ENCODE measurements at regions not wholly inside any gene's neighbourhood (a gene's known extent, or its start where the extent isn't known, plus 50 kb on each side); places are given as distances from the start of the nearest gene placed in this dataset.

- H3K36me3 ChIP-seq (ENCODE audit: insufficient read depth, low read length): no peaks in the 10 kb centered on the region
- H3K9me3 ChIP-seq (ENCODE audit: insufficient read depth, low read length, severe bottlenecking): no peaks in the 10 kb centered on the region
- H4K20me1 ChIP-seq (ENCODE audit: insufficient read depth, low read length): no peaks in the 10 kb centered on the region
- no peaks in the 10 kb centered on the region for H3K79me2 ChIP-seq (ENCODE audit: insufficient read depth, low read length)
- TF ChIP-seq CTCF (IDR thresholded peaks at IDR 0.05; ENCODE audit: borderline replicate concordance, extremely low read depth, low read length, poor library complexity, severe bottlenecking): no peak
- TF ChIP-seq EZH2 (IDR thresholded peaks at IDR 0.05; ENCODE audit: borderline replicate concordance, low read depth, low read length, severe bottlenecking): no peak
- H3K9ac ChIP-seq (ENCODE audit: low read depth, low read length): no peak overlapping the region
- H2AFZ ChIP-seq (ENCODE audit: low read depth, low read length): no peak overlapping the region
- no peaks in the 10 kb centered on the region for H3K4me1 ChIP-seq (ENCODE audit: insufficient read depth, low read length)
- DNase-seq (no peak), ATAC-seq (ENCODE audit: insufficient read depth, low read depth) (no peak)
- no peak overlapping the region for H3K4me3 ChIP-seq (ENCODE audit: low read depth in 1 of 2, low read length in 2 of 2)
- H3K27me3 ChIP-seq (ENCODE audit: insufficient read depth, low read length, poor library complexity): no peaks in the 10 kb centered on the region
- H3K27ac ChIP-seq (ENCODE audit: low read length): no peak overlapping the region
- no peak overlapping the region for H3K4me2 ChIP-seq (ENCODE audit: insufficient read depth, low read length)
Observed at GRCh38 chr4:10200869-10201268, 84.3 kb upstream of the WDR1 start.

- H3K27ac ChIP-seq (ENCODE audit: low read length): no peak overlapping the region
- no peak overlapping the region for H3K4me3 ChIP-seq (ENCODE audit: low read depth in 1 of 2, low read length in 2 of 2)
- DNase-seq (no peak), ATAC-seq (ENCODE audit: insufficient read depth, low read depth) (no peak)
- H4K20me1 ChIP-seq (ENCODE audit: insufficient read depth, low read length): no peaks in the 10 kb centered on the region
- H3K4me2 ChIP-seq (ENCODE audit: insufficient read depth, low read length): no peak overlapping the region
- H3K79me2 ChIP-seq (ENCODE audit: insufficient read depth, low read length): no peaks in the 10 kb centered on the region
- H2AFZ ChIP-seq (ENCODE audit: low read depth, low read length): no peak overlapping the region
- no peaks in the 10 kb centered on the region for H3K4me1 ChIP-seq (ENCODE audit: insufficient read depth, low read length)
- H3K27me3 ChIP-seq (ENCODE audit: insufficient read depth, low read length, poor library complexity): no peaks in the 10 kb centered on the region
- no peaks in the 10 kb centered on the region for H3K9me3 ChIP-seq (ENCODE audit: insufficient read depth, low read length, severe bottlenecking)
- no peak overlapping the region for H3K9ac ChIP-seq (ENCODE audit: low read depth, low read length)
- TF ChIP-seq CTCF (IDR thresholded peaks at IDR 0.05; ENCODE audit: borderline replicate concordance, extremely low read depth, low read length, poor library complexity, severe bottlenecking) (no peak), EZH2 (IDR thresholded peaks at IDR 0.05; ENCODE audit: borderline replicate concordance, low read depth, low read length, severe bottlenecking) (no peak)
- no peaks in the 10 kb centered on the region for H3K36me3 ChIP-seq (ENCODE audit: insufficient read depth, low read length)
Observed at GRCh38 chr4:10198365-10198764, 81.8 kb upstream of the WDR1 start.

DNA sequence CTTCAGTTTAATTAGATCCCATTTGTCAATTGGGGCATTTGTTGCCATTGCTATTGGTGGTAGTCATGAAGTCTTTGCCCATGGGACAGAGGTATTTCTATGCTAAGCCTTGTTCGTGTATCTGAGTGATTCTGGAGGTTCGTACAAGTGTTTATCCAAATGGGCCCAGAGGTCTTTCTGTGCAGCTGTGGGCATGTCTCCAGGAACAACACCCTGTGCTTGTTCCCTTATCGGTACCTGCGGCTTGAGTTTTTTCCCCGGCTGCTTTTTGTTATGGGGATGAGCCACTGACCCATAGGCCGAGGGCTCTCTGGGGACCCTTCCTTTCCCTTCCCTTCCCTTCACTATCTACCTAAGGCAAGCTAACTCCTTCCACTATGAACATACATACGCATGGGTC, 81.4 kb upstream of the WDR1 start:
- ATAC-seq (ENCODE audit: insufficient read depth, low read depth): no peak
- no peaks in the 10 kb centered on the region for H3K4me1 ChIP-seq (ENCODE audit: insufficient read depth, low read length)
- TF ChIP-seq EZH2 (IDR thresholded peaks at IDR 0.05; ENCODE audit: borderline replicate concordance, low read depth, low read length, severe bottlenecking) (no peak), CTCF (IDR thresholded peaks at IDR 0.05; ENCODE audit: borderline replicate concordance, extremely low read depth, low read length, poor library complexity, severe bottlenecking) (no peak)
- no peak overlapping the region for H3K4me2 ChIP-seq (ENCODE audit: insufficient read depth, low read length)
- no peaks in the 10 kb centered on the region for H3K27me3 ChIP-seq (ENCODE audit: insufficient read depth, low read length, poor library complexity)
- DNase-seq: no peak
- no peaks in the 10 kb centered on the region for H4K20me1 ChIP-seq (ENCODE audit: insufficient read depth, low read length)
- no peaks in the 10 kb centered on the region for H3K79me2 ChIP-seq (ENCODE audit: insufficient read depth, low read length)
- no peaks in the 10 kb centered on the region for H3K9me3 ChIP-seq (ENCODE audit: insufficient read depth, low read length, severe bottlenecking)
- H3K4me3 ChIP-seq (ENCODE audit: low read depth in 1 of 2, low read length in 2 of 2): no peak overlapping the region
- no peaks in the 10 kb centered on the region for H3K36me3 ChIP-seq (ENCODE audit: insufficient read depth, low read length)
- H3K9ac ChIP-seq (ENCODE audit: low read depth, low read length): no peak overlapping the region
- H2AFZ ChIP-seq (ENCODE audit: low read depth, low read length): no peak overlapping the region
- H3K27ac ChIP-seq (ENCODE audit: low read length): no peak overlapping the region

DNA sequence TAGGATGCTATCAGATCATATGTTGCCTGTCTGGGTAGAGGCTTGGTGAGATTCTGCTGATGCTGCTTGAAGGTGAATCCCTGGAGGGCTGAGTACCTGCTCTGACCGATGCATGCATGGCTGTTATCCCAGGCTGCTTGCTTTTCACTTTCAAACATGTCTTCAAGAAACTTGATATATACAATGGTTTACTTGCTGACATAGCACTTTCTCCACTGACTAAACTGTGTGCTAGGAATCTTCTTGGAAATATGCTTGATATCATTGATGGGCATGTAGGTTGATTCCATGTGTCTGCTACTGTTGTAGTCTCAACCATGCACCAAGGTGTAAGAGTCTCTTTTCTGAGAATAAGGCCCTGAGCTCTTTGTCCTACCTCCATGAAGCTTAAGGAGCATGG, 79.6 kb upstream of the WDR1 start:
- H3K9ac ChIP-seq (ENCODE audit: low read depth, low read length): no peak overlapping the region
- no peak for ATAC-seq (ENCODE audit: insufficient read depth, low read depth)

More for the DNA sequence above, 79.6 kb upstream of the WDR1 start:
- no peak overlapping the region for H3K4me3 ChIP-seq (ENCODE audit: low read depth in 1 of 2, low read length in 2 of 2)
- no peak overlapping the region for H3K27ac ChIP-seq (ENCODE audit: low read length)
- DNase-seq: no peak
- H3K9me3 ChIP-seq (ENCODE audit: insufficient read depth, low read length, severe bottlenecking): no peaks in the 10 kb centered on the region
- H3K4me2 ChIP-seq (ENCODE audit: insufficient read depth, low read length): no peak overlapping the region
- no peaks in the 10 kb centered on the region for H4K20me1 ChIP-seq (ENCODE audit: insufficient read depth, low read length)
- H3K4me1 ChIP-seq (ENCODE audit: insufficient read depth, low read length): no peaks in the 10 kb centered on the region
- H3K79me2 ChIP-seq (ENCODE audit: insufficient read depth, low read length): no peaks in the 10 kb centered on the region
- TF ChIP-seq CTCF (IDR thresholded peaks at IDR 0.05; ENCODE audit: borderline replicate concordance, extremely low read depth, low read length, poor library complexity, severe bottlenecking): no peak
- TF ChIP-seq EZH2 (IDR thresholded peaks at IDR 0.05; ENCODE audit: borderline replicate concordance, low read depth, low read length, severe bottlenecking): no peak
- no peak overlapping the region for H2AFZ ChIP-seq (ENCODE audit: low read depth, low read length)
- H3K36me3 ChIP-seq (ENCODE audit: insufficient read depth, low read length): no peaks in the 10 kb centered on the region
- H3K27me3 ChIP-seq (ENCODE audit: insufficient read depth, low read length, poor library complexity): no peaks in the 10 kb centered on the region

Measured in DND-41 (cell line).